Mammary epithelial cell (primary cell): ENCODE measurements at regions not wholly inside any gene's neighbourhood (a gene's known extent, or its start where the extent isn't known, plus 50 kb on each side); places are given as distances from the start of the nearest gene placed in this dataset.
"Not testable (repeated sequence)": the region's sequence is repeated elsewhere in the genome, so short reads cannot be mapped to it uniquely, and the experiment has no call there.

Experiments used
- CTCF ChIP-seq, 2 donors: IDR thresholded peaks in 1 of 2; conservative IDR thresholded peaks in 1 of 2; 2 replicates each; pipeline ENCODE4 v1.5.1; 2011 to 2012; ENCODE audit warnings: inconsistent platforms in 2 of 2, low read length in 2 of 2, mild to moderate bottlenecking in 2 of 2, control low read depth in 1 of 2, low read depth in 1 of 2; ENCODE audit not compliant: insufficient read depth in 1 of 2; ENCODE audit errors: extremely low read depth in 1 of 2
- EZH2 ChIP-seq: IDR thresholded peaks from 2 replicates; pipeline ENCODE4 v1.6.1; 2012; ENCODE audit warnings: low read length, inconsistent platforms, borderline replicate concordance

GRCh38 chr2:242107065-242107464 is 237.5 kb downstream of the RTP5 start:
- TF ChIP-seq CTCF (conservative IDR thresholded peaks at IDR 0.05 in 1 of 2, IDR thresholded peaks at IDR 0.05 in 1 of 2; ENCODE audit: extremely low read depth in 1 of 2, insufficient read depth in 1 of 2, low read depth in 1 of 2, low read length in 2 of 2); EZH2: not testable (repeated sequence)
